ENCODE measurements at regions not wholly inside any gene's neighbourhood (a gene's known extent, or its start where the extent isn't known, plus 50 kb on each side); places are given as distances from the start of the nearest gene placed in this dataset.

- ChIA-PET CTCF (no interaction called here), POLR2A (ENCODE audit: low non-redundant PET) (no interaction called here)
- H3K27ac ChIP-seq, result no peak overlapping the region
- DNase-seq (ENCODE audit: low spot score), result no peak
- TF ChIP-seq CTCF (conservative IDR thresholded peaks at IDR 0.05; ENCODE audit: low read depth), result no peak
Observed at GRCh38 chrX:23589496-23589895, 77.8 kb upstream of the PRDX4 start.

- ChIA-PET POLR2A (ENCODE audit: low non-redundant PET) (no interaction called here), CTCF (no interaction called here)
- H3K27ac ChIP-seq, result no peak overlapping the region
- DNase-seq (ENCODE audit: low spot score), result no peak
- TF ChIP-seq CTCF (conservative IDR thresholded peaks at IDR 0.05; ENCODE audit: low read depth), result no peak
Observed at GRCh38 chrX:23592741-23593140, 74.6 kb upstream of the PRDX4 start.

GRCh38 chrX:23598575-23598974, 68.7 kb upstream of the PRDX4 start:
- ChIA-PET POLR2A (ENCODE audit: low non-redundant PET) (no interaction called here), CTCF (no interaction called here)
- no peak for TF ChIP-seq CTCF (conservative IDR thresholded peaks at IDR 0.05; ENCODE audit: low read depth)
- no peak for DNase-seq (ENCODE audit: low spot score)
- no peak overlapping the region for H3K27ac ChIP-seq

- no peak overlapping the region for H3K27ac ChIP-seq
- ChIA-PET POLR2A (ENCODE audit: low non-redundant PET) (no interaction called here), CTCF (no interaction called here)
- no peak for DNase-seq (ENCODE audit: low spot score)
- no peak for TF ChIP-seq CTCF (conservative IDR thresholded peaks at IDR 0.05; ENCODE audit: low read depth)
Observed at GRCh38 chrX:23603501-23603900, 63.8 kb upstream of the PRDX4 start.

GRCh38 chrX:23610495-23610894, 56.8 kb upstream of the PRDX4 start:
- POLR2A ChIA-PET (ENCODE audit: low non-redundant PET), result no interaction called here
- DNase-seq (ENCODE audit: low spot score), result no peak

GRCh38 chrX:23612846-23613245, 54.4 kb upstream of the PRDX4 start:
- H3K27ac ChIP-seq, result no peak overlapping the region
- no peak for DNase-seq (ENCODE audit: low spot score)
- ChIA-PET CTCF (no interaction called here), POLR2A (ENCODE audit: low non-redundant PET) (no interaction called here)
- TF ChIP-seq CTCF (conservative IDR thresholded peaks at IDR 0.05; ENCODE audit: low read depth), result no peak

More at GRCh38 chrX:23610495-23610894, 56.8 kb upstream of the PRDX4 start:
- CTCF ChIA-PET, result no interaction called here
- no peak for TF ChIP-seq CTCF (conservative IDR thresholded peaks at IDR 0.05; ENCODE audit: low read depth)
- H3K27ac ChIP-seq, result no peak overlapping the region

GRCh38 chrX:23616361-23616760, 50.9 kb upstream of the PRDX4 start:
- POLR2A ChIA-PET (ENCODE audit: low non-redundant PET), result no interaction called here
- DNase-seq (ENCODE audit: low spot score), result peak; percentile 26
- CTCF ChIA-PET, result interaction anchor here (0.7 kb wide), 1 partner anchor 942 kb away, joined by 3 read pairs; no protein-coding TSS in a partner anchor
- TF ChIP-seq CTCF (conservative IDR thresholded peaks at IDR 0.05; ENCODE audit: low read depth), result peak; percentile 40; the same call in 1 of the 2 replicates
- no peak overlapping the region for H3K27ac ChIP-seq
